ENCODE measurements at regions not wholly inside any gene's neighbourhood (a gene's known extent, or its start where the extent isn't known, plus 50 kb on each side); places are given as distances from the start of the nearest gene placed in this dataset.
"Not testable (repeated sequence)": the region's sequence is repeated elsewhere in the genome, so short reads cannot be mapped to it uniquely, and the experiment has no call there.

- Mint-ChIP-seq H3K4me3 (no peak overlapping the region), H3K4me1 (peaks cover 9% of the 10 kb centered on the region), H3K27me3 (no peaks in the 10 kb centered on the region), H3K27ac (no peak overlapping the region), H3K9me3 (no peaks in the 10 kb centered on the region), H3K36me3 (ENCODE audit: low read depth) (peaks cover 15% of the 10 kb centered on the region)
- intact Hi-C loops (cut with micrococcal nuclease), result loop anchor here (10.0 kb wide), 1 partner anchor 296 kb away; no protein-coding TSS in a partner anchor
- no peak for DNase-seq
These were observed 141.3 kb upstream of the ANK3 start for GRCh38 chr10:60531006-60531405.

GRCh38 chr10:60527676-60528075 is 138.0 kb upstream of the ANK3 start:
- peaks cover 3% of the 10 kb centered on the region for H3K4me1 Mint-ChIP-seq
- no peak for DNase-seq
- H3K27ac Mint-ChIP-seq, result no peak overlapping the region
- intact Hi-C loops (cut with micrococcal nuclease), result no loop called here
- peaks cover 17% of the 10 kb centered on the region for H3K36me3 Mint-ChIP-seq (ENCODE audit: low read depth)
- H3K4me3 Mint-ChIP-seq, result no peak overlapping the region
- peaks cover 4% of the 10 kb centered on the region for H3K9me3 Mint-ChIP-seq
- H3K27me3 Mint-ChIP-seq, result no peaks in the 10 kb centered on the region

GRCh38 chr10:60525716-60526585 is 136.3 kb upstream of the ANK3 start:
- H3K9me3 Mint-ChIP-seq, result peaks cover 4% of the 10 kb centered on the region
- no peaks in the 10 kb centered on the region for H3K27me3 Mint-ChIP-seq
- H3K36me3 Mint-ChIP-seq (ENCODE audit: low read depth), result peaks cover 14% of the 10 kb centered on the region
- no peak for DNase-seq
- intact Hi-C loops (cut with micrococcal nuclease), result no loop called here
- no peak overlapping the region for H3K4me3 Mint-ChIP-seq
- peaks cover 11% of the 10 kb centered on the region for H3K4me1 Mint-ChIP-seq
- no peak overlapping the region for H3K27ac Mint-ChIP-seq

GRCh38 chr10:60524541-60524940 is 134.9 kb upstream of the ANK3 start:
- no peak overlapping the region for H3K27ac Mint-ChIP-seq
- peaks cover 11% of the 10 kb centered on the region for H3K4me1 Mint-ChIP-seq
- DNase-seq, result no peak
- H3K27me3 Mint-ChIP-seq, result no peaks in the 10 kb centered on the region
- H3K9me3 Mint-ChIP-seq, result peaks cover 4% of the 10 kb centered on the region
- H3K4me3 Mint-ChIP-seq, result no peak overlapping the region
- intact Hi-C loops (cut with micrococcal nuclease), result loop anchor here (5.0 kb wide), 1 partner anchor 77 kb away; no protein-coding TSS in a partner anchor
- H3K36me3 Mint-ChIP-seq (ENCODE audit: low read depth), result peaks cover 14% of the 10 kb centered on the region

- peaks cover 11% of the 10 kb centered on the region for H3K4me1 Mint-ChIP-seq
These were observed 133.7 kb upstream of the ANK3 start for GRCh38 chr10:60523371-60523770.

GRCh38 chr10:60522617-60523016 is 132.9 kb upstream of the ANK3 start:
- peaks cover 4% of the 10 kb centered on the region for H3K9me3 Mint-ChIP-seq
- no peak for DNase-seq
- peaks cover 11% of the 10 kb centered on the region for H3K36me3 Mint-ChIP-seq (ENCODE audit: low read depth)
- intact Hi-C loops (cut with micrococcal nuclease), result loop anchor here (5.0 kb wide), 1 partner anchor 75 kb away; no protein-coding TSS in a partner anchor
- peaks cover 12% of the 10 kb centered on the region for H3K4me1 Mint-ChIP-seq
- H3K27me3 Mint-ChIP-seq, result no peaks in the 10 kb centered on the region
- H3K27ac Mint-ChIP-seq, result no peak overlapping the region
- H3K4me3 Mint-ChIP-seq, result no peak overlapping the region

More at GRCh38 chr10:60523371-60523770, 133.7 kb upstream of the ANK3 start:
- intact Hi-C loops (cut with micrococcal nuclease), result loop anchor here (5.0 kb wide), 1 partner anchor 76 kb away; no protein-coding TSS in a partner anchor
- H3K27ac Mint-ChIP-seq, DNase-seq, H3K4me3 Mint-ChIP-seq, H3K9me3 Mint-ChIP-seq, H3K27me3 Mint-ChIP-seq: not testable (repeated sequence)
- H3K36me3 Mint-ChIP-seq (ENCODE audit: low read depth), result peaks cover 11% of the 10 kb centered on the region

- DNase-seq, result no peak
- Mint-ChIP-seq H3K4me3 (no peak overlapping the region), H3K9me3 (peaks cover 4% of the 10 kb centered on the region), H3K36me3 (ENCODE audit: low read depth) (peaks cover 11% of the 10 kb centered on the region), H3K4me1 (peaks cover 12% of the 10 kb centered on the region), H3K27me3 (no peaks in the 10 kb centered on the region), H3K27ac (peak overlapping the region; percentile 46)
- intact Hi-C loops (cut with micrococcal nuclease), result loop anchor here (5.0 kb wide), 1 partner anchor 75 kb away; no protein-coding TSS in a partner anchor
These were observed 132.3 kb upstream of the ANK3 start for GRCh38 chr10:60521974-60522405.

GRCh38 chr10:60518745-60519144 is 129.1 kb upstream of the ANK3 start:
- H3K27ac Mint-ChIP-seq, result no peak overlapping the region
- H3K27me3 Mint-ChIP-seq, result no peaks in the 10 kb centered on the region
- no peaks in the 10 kb centered on the region for H3K9me3 Mint-ChIP-seq
- H3K4me1 Mint-ChIP-seq, result peaks cover 10% of the 10 kb centered on the region
- no peak overlapping the region for H3K4me3 Mint-ChIP-seq
- DNase-seq, result no peak
- intact Hi-C loops (cut with micrococcal nuclease), result no loop called here
- H3K36me3 Mint-ChIP-seq (ENCODE audit: low read depth), result peaks cover 8% of the 10 kb centered on the region

- Mint-ChIP-seq H3K4me3 (no peak overlapping the region), H3K9me3 (no peaks in the 10 kb centered on the region), H3K27ac (no peak overlapping the region), H3K27me3 (no peaks in the 10 kb centered on the region), H3K36me3 (ENCODE audit: low read depth) (peaks cover 6% of the 10 kb centered on the region), H3K4me1 (peaks cover 10% of the 10 kb centered on the region)
- no peak for DNase-seq
- intact Hi-C loops (cut with micrococcal nuclease), result no loop called here
These were observed 128.1 kb upstream of the ANK3 start for GRCh38 chr10:60517805-60518204.

GRCh38 chr10:60513281-60513680 is 123.6 kb upstream of the ANK3 start:
- intact Hi-C loops (cut with micrococcal nuclease), result no loop called here
- no peak for DNase-seq
- Mint-ChIP-seq H3K4me1 (peaks cover 3% of the 10 kb centered on the region), H3K27me3 (no peaks in the 10 kb centered on the region), H3K36me3 (ENCODE audit: low read depth) (peaks cover 10% of the 10 kb centered on the region), H3K9me3 (no peaks in the 10 kb centered on the region), H3K27ac (no peak overlapping the region), H3K4me3 (no peak overlapping the region)

GRCh38 chr10:60511477-60512229 is 122.0 kb upstream of the ANK3 start:
- Mint-ChIP-seq H3K27me3 (no peaks in the 10 kb centered on the region), H3K4me3 (no peak overlapping the region), H3K27ac (no peak overlapping the region), H3K4me1 (peaks cover 2% of the 10 kb centered on the region), H3K9me3 (no peaks in the 10 kb centered on the region), H3K36me3 (ENCODE audit: low read depth) (peaks cover 14% of the 10 kb centered on the region)
- no peak for DNase-seq
- intact Hi-C loops (cut with micrococcal nuclease), result no loop called here

- Mint-ChIP-seq H3K4me1 (peaks cover 2% of the 10 kb centered on the region), H3K9me3 (no peaks in the 10 kb centered on the region), H3K36me3 (ENCODE audit: low read depth) (peaks cover 10% of the 10 kb centered on the region), H3K27ac (no peak overlapping the region), H3K4me3 (no peak overlapping the region), H3K27me3 (no peaks in the 10 kb centered on the region)
- no peak for DNase-seq
- intact Hi-C loops (cut with micrococcal nuclease), result no loop called here
These were observed 119.2 kb upstream of the ANK3 start for GRCh38 chr10:60508831-60509230.

GRCh38 chr10:60508037-60508436 is 118.4 kb upstream of the ANK3 start:
- no peak for DNase-seq
- no peaks in the 10 kb centered on the region for H3K27me3 Mint-ChIP-seq
- H3K4me3 Mint-ChIP-seq, result no peak overlapping the region
- H3K27ac Mint-ChIP-seq, result no peak overlapping the region
- peaks cover 2% of the 10 kb centered on the region for H3K4me1 Mint-ChIP-seq
- H3K9me3 Mint-ChIP-seq, result no peaks in the 10 kb centered on the region
- intact Hi-C loops (cut with micrococcal nuclease), result no loop called here
- peaks cover 10% of the 10 kb centered on the region for H3K36me3 Mint-ChIP-seq (ENCODE audit: low read depth)

- Mint-ChIP-seq H3K4me1 (peaks cover 4% of the 10 kb centered on the region), H3K9me3 (no peaks in the 10 kb centered on the region), H3K27me3 (no peaks in the 10 kb centered on the region), H3K36me3 (ENCODE audit: low read depth) (peaks cover 7% of the 10 kb centered on the region), H3K27ac (no peak overlapping the region), H3K4me3 (no peak overlapping the region)
- intact Hi-C loops (cut with micrococcal nuclease), result no loop called here
- no peak for DNase-seq
These were observed 112.9 kb upstream of the ANK3 start for GRCh38 chr10:60502621-60503020.

Data from activated CD4-positive, alpha-beta T cell treated with anti-CD3 and anti-CD28 coated beads, Interleukin-2, amount 10 ng/mL, durations not matched to agents 24 days and 14 days (primary cell).